A673 (cell line): ENCODE measurements at regions not wholly inside any gene's neighbourhood (a gene's known extent, or its start where the extent isn't known, plus 50 kb on each side); places are given as distances from the start of the nearest gene placed in this dataset.

Source experiments
- EZH2 ChIP-seq: fragments of 200-600 bp; sonication (generic); IDR thresholded peaks from 2 replicates; pipeline ENCODE4 v1.6.1; 2017; ENCODE audit warnings: borderline replicate concordance, low read depth, mild to moderate bottlenecking, mixed read lengths, antibody characterized with exemption, low read length; ENCODE audit not compliant: poor library complexity, severe bottlenecking
- TF ChIP-seq, protein P1 (sequence below): fragments of 300-800, 200-600 bp; sonication (generic); conservative IDR thresholded peaks from 2 replicates; pipeline ENCODE4 v1.5.1; 2017; ENCODE audit warnings: low read depth, mild to moderate bottlenecking, antibody characterized with exemption, low read length, moderate library complexity, mixed read lengths

DNA sequence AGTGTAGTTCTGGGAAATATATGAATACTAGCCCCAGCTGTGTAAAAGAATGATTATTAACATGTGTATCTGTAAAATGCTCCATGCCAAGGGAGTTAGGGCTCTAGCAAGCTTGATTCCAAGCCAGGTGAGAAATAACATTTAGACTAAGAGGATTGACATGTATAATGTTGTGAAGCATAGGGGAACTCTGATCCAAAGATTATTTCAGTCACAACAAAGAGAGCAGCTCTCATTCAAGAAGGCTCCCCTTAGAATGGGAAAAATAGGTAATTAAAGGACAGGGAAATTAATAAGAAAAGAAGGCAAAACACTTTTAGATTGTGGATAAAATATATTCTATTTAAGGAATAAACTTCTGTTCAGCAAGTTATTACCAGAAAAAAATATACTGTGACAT, 347.3 kb upstream of the CDH7 start:
- TF ChIP-seq, protein P1, sequence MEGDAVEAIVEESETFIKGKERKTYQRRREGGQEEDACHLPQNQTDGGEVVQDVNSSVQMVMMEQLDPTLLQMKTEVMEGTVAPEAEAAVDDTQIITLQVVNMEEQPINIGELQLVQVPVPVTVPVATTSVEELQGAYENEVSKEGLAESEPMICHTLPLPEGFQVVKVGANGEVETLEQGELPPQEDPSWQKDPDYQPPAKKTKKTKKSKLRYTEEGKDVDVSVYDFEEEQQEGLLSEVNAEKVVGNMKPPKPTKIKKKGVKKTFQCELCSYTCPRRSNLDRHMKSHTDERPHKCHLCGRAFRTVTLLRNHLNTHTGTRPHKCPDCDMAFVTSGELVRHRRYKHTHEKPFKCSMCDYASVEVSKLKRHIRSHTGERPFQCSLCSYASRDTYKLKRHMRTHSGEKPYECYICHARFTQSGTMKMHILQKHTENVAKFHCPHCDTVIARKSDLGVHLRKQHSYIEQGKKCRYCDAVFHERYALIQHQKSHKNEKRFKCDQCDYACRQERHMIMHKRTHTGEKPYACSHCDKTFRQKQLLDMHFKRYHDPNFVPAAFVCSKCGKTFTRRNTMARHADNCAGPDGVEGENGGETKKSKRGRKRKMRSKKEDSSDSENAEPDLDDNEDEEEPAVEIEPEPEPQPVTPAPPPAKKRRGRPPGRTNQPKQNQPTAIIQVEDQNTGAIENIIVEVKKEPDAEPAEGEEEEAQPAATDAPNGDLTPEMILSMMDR, result no peak
- no peak for TF ChIP-seq EZH2
